ENCODE measurements at regions not wholly inside any gene's neighbourhood (a gene's known extent, or its start where the extent isn't known, plus 50 kb on each side); places are given as distances from the start of the nearest gene placed in this dataset.
"Not testable (repeated sequence)": the region's sequence is repeated elsewhere in the genome, so short reads cannot be mapped to it uniquely, and the experiment has no call there.

DNA sequence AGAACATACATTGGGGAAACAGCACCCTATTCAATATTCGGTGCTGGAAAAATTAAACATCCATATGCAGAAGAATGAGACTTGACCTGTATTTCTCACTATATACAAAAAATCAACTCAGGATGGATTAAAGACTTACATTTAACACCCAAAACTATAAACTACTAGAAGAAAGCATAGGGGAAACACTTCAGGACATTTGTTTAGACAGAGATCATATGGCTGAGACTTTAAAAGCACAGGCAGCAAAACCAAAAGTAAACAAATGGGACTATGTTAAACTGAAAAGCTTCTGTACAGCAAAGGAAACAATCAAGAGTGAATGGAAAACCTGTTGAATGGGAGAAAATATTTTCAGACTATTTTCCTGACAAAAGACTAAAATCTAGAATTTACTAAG lies 1694.1 kb upstream of the CELF4 start:
- DNase-seq (ENCODE audit: low read depth, low spot score): no peak

DNA sequence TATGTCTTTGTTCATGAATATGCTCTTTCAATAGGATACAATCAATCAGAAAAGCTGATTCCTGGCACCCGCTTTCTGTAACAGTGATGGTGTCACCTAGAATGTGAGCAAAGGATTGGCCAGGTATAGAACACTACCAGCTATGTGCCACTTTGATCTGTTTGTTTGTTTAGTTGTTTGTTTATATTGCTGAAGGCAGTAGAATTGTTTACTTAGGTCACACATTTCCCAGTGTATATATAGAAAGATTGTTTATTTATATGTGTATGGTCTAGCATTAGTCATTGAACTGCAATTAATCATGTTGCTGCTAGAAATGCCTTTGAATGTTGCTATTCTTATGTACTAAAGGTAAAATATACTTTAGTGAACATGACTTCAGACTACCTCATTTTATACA lies 1678.6 kb upstream of the CELF4 start:
- no peak for DNase-seq (ENCODE audit: low read depth, low spot score)

DNA sequence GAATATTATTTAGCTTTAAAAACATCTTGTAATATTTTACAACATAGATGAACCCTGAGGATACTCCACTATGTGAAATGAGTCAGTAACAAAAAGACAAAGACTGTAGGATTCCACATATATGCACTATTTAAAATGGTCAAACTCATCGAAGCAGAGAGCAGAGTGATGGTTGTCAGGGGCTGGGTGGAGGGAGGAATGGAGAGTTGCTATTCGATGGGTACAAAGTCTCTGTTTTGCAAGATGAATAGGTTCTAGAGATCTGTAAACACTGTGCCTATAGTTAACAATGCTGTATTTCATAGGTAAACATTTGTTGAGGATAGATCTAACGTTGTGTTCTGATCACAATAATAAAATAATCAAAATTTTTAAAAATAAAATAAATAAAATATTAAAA lies 1675.9 kb upstream of the CELF4 start:
- DNase-seq (ENCODE audit: low read depth, low spot score): no peak

DNA sequence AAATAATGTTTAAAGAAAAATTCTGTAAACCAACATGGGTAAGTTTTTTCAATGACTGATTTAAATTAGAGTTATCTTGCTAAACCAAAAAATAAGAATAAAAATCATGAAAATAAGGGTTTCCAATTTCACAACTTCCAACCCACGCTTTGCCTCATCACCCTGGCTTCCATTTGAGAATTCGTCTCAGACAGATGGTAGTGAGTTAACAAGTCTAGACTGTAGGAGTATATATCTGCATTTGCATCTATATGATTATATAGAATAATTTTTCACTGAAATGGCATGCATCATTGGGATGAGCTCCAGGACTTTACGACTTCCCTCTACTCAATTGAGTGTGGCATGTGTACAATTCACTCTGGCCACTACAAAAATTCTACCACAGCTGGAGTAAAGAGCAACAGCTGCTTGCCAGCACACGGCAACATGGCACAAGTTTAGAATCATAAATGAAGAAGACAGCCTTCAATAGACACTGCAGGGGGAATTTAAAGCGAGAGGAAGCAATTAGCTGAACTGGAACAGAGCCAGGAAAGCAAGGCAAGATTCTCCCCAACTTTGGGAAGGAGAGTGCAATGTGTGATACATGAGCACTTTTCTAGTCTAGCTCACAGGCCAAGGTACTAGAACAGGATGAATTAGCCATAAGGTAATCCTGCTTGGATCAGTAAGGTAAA lies 1673.5 kb upstream of the CELF4 start:
- DNase-seq (ENCODE audit: low read depth, low spot score): no peak

DNA sequence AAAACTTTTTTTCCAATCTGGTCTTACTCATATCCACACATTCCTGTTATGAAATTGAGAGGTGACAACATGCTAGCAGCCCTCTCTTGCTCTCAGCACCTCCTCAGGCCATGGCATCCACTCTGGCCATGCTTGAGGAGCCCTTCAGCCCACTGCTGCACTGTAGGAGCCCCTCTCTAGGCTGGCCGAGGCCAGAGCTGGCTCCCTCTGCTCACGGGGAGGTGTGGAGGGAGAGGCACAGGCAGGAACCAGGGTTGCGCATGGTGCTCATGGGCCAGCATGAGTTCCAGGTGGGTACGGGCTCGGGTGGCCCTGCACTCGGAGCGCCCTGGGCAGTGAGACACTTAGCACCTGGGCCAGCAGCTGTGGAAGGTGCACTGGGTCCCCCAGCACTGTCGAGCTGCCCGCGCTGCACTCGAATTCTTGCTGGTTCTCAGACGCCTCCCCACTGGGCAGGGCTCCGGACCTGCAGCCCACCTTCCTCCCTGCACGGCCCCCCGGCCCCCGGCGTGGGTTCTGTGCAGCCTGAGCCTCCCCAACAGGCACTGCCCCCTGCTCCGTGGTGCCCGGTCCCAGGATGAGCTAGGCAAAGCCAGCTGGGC lies 1669.6 kb upstream of the CELF4 start:
- DNase-seq (ENCODE audit: low read depth, low spot score): no peak

DNA sequence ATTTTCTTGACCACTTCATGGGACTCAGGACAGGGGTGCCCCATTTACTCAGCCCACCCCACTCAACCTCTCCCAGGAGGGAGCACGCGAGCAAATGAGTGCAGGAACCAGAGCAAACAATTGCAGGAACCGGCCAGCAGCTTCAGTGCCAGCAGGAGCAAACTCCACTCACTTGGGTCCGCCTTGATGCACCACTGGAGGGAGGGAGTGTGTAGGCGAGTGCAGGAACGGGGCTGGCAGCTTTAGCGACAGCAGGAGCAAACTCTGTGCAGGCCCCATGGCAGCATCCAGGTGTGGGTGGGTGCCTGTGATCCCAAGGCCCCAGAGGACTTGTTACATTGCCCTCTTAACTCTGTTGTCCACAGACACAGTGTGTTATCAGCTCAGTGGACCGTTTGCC lies 1667.3 kb upstream of the CELF4 start:
- DNase-seq (ENCODE audit: low read depth, low spot score): no peak

DNA sequence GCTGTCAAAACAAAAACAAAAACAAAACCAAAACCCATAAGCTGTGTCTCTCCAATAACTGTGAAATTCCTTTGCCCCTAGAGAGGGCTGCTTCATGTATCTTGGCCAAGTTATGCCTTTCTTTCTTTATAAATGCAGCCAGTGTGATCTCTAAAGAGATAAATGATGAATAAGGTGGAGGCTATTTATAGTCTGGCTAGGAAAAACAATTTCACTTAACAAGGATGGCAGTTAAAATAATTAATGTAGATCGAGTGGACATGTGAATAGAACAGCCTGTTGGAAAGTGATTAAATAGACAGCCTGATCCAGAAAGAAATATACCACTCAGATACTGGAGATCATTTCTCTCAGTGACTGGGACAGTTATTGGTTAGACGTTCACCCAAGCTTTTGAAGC lies 1666.9 kb upstream of the CELF4 start:
- no peak for DNase-seq (ENCODE audit: low read depth, low spot score)

DNA sequence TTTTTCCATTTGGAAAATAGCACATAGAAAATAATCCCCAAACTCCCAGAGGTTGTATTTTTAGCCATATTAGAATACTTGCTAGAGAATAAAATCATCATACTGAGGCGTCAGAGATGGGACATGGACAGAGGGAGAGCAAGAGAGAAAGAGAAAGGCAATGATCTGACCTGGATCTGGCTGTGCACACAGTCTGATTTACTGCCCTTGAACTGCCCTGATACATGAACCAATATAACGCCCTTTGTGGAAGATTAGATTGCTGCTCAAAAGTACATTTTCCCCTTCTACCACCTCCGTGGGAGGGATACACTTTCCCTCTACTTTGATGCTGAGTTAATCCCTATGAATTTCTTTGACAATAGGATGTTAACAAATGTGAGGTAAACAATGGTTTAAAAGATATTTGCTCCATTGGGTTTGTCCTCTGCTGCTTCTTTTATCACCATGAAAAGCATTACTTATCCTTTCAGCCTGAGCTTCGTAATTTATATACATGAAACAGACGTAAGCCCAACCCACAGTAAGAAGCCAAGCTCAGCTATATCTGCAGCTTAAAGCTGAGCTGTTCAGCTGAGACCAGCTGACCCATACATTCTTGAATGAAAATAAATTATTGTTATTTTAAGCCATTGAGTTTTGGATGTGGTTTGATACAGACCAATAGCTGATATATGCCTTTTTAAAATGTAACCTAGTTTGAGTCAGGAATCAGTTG lies 1664.6 kb upstream of the CELF4 start:
- no peak for DNase-seq (ENCODE audit: low read depth, low spot score)

DNA sequence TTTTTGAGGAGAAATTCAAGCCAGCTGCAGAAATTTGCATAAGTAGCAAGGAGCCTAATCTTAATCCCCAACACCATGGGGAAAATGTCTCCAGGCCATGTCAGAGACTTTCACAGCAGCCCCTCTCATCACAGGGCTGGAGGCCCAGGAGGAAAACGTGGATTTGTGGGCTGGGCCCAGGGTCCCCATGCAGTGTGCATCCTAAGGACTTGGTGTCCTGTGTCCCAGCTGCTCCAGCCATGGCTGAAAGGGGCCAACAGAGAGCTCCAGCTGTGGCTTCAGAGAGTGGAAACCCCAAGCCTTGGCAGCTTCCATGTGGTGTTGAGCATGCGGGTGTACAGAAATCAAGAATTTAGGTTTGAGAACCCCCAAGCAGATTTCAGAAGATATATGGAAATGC lies 1662.2 kb upstream of the CELF4 start:
- not testable (repeated sequence) for DNase-seq (ENCODE audit: low read depth, low spot score)

DNA sequence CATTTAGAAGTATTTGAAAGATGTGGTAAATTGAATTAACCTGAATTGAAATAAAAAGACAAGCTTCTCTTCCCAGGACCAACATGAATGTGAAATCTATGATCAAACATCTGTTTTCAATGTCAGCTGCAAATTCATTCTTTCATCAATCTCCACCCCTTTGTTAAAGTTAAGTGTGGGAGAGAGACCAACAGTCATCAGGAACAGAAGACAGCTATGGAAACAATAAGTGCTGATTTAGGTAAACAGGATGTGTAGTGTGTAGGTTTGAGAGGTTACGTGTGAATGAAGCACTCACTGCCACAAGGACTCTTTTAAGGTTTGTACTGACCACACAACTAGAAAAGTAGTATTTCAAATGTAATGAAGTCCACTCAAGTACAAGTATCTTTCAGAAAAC lies 1659.8 kb upstream of the CELF4 start:
- no peak for DNase-seq (ENCODE audit: low read depth, low spot score)

DNA sequence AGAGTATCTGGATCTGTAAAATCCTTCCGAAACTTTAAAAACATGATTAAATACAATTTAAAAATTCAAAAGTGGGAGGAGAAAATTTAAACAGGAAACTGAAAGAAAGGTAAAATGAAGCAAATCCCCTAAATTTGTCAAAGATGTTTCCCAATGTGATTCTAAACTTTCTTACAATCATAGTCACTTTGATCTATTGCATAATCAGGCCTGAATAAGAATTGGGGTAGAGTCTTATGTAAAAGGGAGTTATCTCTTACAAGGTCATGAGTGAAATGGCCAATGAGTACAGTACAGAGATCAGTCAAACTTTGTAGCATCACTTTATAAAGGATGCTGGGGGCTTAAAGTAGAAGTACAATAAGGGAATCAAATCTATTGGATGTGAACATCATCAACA lies 1657.7 kb upstream of the CELF4 start:
- no peak for DNase-seq (ENCODE audit: low read depth, low spot score)

DNA sequence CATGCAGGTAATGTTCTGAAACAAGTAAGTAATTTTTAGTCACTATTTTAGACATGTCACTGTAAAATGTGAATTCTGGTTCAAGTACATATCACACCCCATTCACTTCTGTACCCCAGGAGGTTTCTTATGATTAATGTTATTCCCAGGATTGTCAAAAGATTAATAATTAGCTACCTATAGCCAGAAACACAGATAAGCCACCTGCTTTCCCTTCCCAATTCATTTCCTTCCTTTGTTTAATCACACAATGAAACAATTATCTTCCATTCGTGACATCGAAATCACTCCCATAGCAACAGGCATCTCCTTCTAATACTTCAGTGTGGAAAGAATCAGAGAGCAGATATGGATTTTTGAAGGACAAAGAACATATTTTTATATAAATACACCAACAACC lies 1650.3 kb upstream of the CELF4 start:
- DNase-seq (ENCODE audit: low read depth, low spot score): no peak

DNA sequence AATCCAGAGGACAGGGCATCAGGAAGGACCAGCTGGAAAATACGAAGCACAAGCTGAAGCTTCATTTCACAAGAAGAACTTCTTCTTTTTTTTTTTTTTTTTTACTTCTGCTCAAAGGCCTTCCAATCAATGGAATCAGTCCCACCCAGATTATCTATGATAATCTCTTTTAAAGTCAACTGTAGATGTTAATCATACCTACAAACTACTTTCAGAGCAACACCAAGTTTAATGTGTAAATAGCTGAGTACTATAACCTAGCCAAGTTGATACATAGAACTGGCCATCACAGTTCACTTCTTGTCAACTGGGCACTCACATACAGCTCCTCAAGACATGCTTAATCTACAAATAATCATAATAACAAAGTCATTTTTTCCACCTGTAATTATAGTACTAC lies 1645.9 kb upstream of the CELF4 start:
- no peak for DNase-seq (ENCODE audit: low read depth, low spot score)

DNA sequence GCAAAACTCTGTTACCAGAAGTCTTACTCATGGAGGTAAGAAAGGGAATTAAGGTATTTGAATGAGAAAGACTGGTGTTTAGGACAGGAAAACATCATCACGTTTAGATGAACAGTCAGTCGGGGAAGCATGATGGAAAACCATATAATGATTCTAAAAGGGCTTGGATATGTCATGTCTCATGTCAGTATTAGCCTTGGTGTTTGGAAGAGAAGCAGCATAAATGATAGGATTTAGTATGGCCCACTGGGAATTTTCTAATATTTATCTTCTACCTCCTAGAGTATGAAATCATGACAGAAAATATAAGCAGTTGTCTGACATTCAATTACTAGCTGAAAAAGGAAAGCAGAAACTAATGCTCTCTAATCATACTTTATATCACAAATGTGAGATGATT lies 1643.6 kb upstream of the CELF4 start:
- DNase-seq (ENCODE audit: low read depth, low spot score): no peak

DNA sequence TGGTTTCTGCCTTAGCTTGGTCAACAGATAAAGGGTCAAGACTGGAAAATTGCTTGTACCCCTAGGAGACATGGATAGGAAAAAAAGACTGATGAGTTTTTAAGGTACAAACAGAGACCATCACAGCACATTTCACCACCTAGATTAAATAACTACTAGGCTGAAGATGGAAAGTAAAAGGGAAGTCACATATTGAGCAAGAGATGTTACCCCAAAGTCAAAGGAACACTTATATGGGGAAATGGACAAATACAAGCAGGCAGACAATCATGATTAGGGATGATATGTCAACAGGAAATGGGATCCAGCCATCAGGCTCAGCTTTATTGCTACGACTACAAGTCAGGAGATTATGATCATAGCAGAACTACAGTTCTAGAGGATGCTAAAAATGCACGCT lies 1643.1 kb upstream of the CELF4 start:
- DNase-seq (ENCODE audit: low read depth, low spot score): no peak

DNA sequence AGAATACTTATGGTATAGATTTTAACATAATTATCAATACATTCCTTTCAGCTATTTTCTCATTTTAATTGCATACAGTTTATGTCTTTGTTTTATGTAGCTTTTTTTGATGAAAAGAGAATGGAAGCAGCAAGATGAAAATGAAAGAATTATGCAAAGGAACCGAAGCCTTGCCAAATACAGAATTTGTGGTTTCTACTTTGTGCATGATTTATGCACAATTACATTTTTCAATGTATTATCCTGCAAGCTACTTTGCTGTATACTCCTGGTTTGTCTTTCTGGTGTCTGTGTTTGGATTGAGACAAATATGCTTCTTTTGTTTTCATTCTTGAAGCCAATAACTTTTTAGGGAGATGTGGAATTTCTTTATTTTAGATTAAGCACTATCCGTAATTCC lies 1642.6 kb upstream of the CELF4 start:
- no peak for DNase-seq (ENCODE audit: low read depth, low spot score)

DNA sequence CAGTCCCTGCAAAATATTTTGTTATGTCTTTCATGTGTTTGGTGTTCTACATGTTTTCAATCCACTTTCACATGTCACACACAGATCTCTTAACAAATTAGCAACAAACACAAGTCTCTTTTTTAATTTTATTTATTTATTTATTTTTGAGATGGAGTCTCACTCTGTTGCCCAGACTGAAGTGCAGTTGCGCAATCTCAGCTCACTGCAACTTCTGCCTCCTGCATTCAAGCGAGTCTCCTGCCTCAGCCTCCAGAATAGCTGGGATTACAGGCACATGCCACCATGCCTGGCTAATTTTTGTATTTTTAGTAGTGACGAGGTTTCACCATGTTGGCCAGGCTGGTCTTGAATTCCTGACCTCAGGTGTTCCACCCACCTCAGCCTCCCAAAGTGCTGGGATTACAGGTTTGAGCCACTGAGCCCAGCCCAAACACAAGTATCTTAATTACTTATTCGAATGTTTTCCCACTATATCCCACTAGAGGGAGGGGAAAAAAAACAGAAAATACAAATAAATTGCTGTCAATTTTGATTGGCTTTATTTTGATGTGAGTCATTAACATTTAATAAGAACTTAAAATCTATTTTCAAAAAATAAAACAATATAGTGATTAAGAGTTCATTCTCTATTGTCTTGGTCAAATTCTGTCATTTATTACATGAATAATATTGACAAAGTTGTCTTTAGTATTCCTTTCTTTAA lies 1641.0 kb upstream of the CELF4 start:
- DNase-seq (ENCODE audit: low read depth, low spot score): not testable (repeated sequence)

DNA sequence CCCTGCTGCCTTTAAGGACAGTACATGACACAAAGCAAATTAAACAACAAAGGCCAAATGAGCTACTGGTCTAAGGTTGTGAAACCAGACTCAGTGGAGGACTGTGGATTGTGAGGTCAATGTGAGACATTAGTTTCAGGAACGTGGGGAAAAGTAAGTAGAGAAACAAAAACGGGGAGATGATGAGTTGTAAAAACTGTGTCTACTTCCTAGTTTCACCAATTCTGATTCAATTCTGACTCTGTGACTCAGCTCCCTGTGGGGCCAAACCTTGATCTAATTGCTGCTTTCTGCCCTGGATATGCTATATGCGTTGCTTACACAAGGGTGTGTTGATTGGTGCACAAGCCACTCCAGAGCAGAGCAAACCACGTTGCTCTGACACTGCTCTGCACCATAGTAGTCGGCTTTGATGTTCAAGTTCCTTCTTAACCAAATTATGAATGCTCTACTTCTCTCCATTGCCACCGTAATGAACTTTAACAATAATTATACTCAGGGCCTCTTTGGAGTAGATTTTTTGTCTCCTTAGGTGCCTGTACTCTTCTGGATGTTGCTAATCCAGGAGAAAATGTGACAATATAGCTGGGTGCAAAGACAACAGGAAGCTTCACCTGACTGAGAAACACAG lies 1640.1 kb upstream of the CELF4 start:
- DNase-seq (ENCODE audit: low read depth, low spot score): no peak

DNA sequence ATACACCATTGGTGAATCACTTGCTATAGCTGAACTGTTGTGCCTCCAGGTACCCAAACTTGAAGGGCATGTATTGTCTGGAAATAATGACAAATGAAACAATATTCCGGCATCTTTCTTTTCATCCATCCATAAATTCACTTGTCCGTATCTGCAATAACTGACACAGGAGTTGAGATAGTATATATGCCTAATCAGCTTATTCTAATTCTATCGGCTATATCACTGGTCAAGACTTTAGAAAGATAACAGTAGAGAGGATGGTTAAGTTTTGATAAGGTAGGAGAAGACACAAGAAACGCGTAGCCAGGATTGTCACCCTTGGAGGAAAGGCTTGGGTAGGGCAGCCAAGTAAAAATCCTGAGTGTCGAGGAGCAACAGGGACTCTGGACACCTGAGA lies 1634.6 kb upstream of the CELF4 start:
- DNase-seq (ENCODE audit: low read depth, low spot score): no peak

DNA sequence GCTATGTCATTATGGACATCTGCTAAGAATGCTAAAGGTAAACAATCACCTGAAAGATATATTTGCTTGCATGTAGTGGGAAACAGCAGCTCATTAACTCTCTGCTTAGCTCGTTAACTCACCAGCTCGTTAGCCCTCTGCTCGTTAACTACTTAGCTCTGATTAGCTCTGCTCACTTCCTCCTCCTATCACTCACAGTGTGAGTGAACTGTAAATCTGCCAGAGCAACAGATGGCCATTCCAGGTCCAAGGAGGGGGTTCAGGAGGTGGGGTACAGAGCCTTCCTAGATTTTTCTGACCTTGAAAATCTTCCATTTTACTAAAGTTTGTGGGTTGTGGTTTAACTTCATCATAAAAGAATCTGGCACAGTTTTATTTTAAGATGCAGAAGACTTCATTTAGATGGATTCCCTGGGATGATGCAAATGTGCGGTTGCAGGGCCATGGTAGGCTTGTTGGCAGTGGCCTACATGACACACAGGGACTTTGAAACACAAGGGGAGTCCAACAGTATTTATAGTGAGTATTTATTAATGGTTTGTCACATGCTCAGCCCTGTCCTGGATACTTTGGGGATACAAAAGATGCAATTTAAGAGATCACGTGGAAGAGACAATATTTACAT lies 1633.7 kb upstream of the CELF4 start:
- DNase-seq (ENCODE audit: low read depth, low spot score): no peak

DNA sequence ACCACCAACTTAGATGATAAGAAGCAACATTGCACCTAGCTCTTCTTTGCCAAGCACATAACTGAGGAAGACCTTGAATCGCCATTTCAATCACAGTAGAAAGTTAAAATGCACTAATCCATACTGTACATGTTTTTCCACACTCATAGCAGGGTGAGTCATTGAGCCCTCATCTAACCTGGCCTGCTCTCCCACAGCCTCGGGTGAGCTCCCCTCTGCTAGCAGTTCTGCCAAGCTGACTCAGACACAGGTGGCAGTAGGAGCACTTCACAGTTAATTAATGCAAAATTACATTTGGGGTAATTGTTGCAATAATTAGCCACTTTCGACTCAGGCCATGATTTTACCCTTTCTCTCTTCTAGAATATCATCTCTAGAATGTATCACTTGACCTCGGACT lies 1632.8 kb upstream of the CELF4 start:
- DNase-seq (ENCODE audit: low read depth, low spot score): no peak

DNA sequence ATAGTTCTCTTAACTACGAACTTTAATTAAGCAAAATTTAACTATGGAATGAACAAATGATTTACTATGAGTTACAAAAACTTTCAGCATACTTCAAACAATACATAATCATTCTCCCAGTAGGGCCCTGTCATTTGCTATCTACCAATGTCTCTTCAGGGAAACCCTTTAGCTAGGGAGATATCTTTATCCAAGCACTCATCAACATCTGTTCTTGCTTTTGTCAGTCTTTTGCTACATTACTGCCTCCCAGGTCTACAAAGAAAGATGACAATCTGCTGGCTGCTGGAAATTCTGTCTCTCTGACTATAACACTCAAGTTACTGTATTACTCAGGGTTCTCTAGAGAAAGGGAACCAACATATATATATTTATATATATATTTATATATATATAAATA lies 1626.3 kb upstream of the CELF4 start:
- DNase-seq (ENCODE audit: low read depth, low spot score): no peak

Data from iPS DF 19.7 (cell line).